HG02884 (cell line): ENCODE measurements at regions not wholly inside any gene's neighbourhood (a gene's known extent, or its start where the extent isn't known, plus 50 kb on each side); places are given as distances from the start of the nearest gene placed in this dataset.
A peak's percentile ranks its signal among the peaks of the same experiment; 100 is the strongest.

Source experiments
- ATAC-seq: cut with Tn5 transposase; IDR thresholded peaks from one replicate; pipeline ENCODE4 v1.9.1; 2021; ENCODE audit warnings: mild to moderate bottlenecking, moderate library complexity; ENCODE audit not compliant: unreplicated experiment

GRCh38 chr10:108755646-108756045 is 1167.7 kb downstream of the XPNPEP1 start:
- no peak for ATAC-seq

- ATAC-seq = no peak
These were observed 1170.0 kb downstream of the XPNPEP1 start for GRCh38 chr10:108753326-108753725.

- ATAC-seq = peak; percentile 79
These were observed 1174.3 kb downstream of the XPNPEP1 start for GRCh38 chr10:108749042-108749441.

- no peak for ATAC-seq
These were observed 1187.2 kb downstream of the XPNPEP1 start for GRCh38 chr10:108736111-108736510.

GRCh38 chr10:108735380-108735779 is 1187.9 kb downstream of the XPNPEP1 start:
- no peak for ATAC-seq

- no peak for ATAC-seq
These were observed 1201.4 kb downstream of the XPNPEP1 start for GRCh38 chr10:108721874-108722273.

GRCh38 chr10:108716352-108716751 is 1207.0 kb downstream of the XPNPEP1 start:
- no peak for ATAC-seq

GRCh38 chr10:108709927-108710722 is 1213.2 kb downstream of the XPNPEP1 start:
- ATAC-seq = no peak

- no peak for ATAC-seq
These were observed 1214.9 kb downstream of the XPNPEP1 start for GRCh38 chr10:108708363-108708762.

GRCh38 chr10:108696792-108697477 is 1226.4 kb downstream of the XPNPEP1 start:
- ATAC-seq = peak; percentile 95

- ATAC-seq = no peak
These were observed 1232.2 kb downstream of the XPNPEP1 start for GRCh38 chr10:108691126-108691525.

GRCh38 chr10:108690530-108690929 is 1232.8 kb downstream of the XPNPEP1 start:
- ATAC-seq = no peak

GRCh38 chr10:108689891-108690290 is 1233.4 kb downstream of the XPNPEP1 start:
- no peak for ATAC-seq

- ATAC-seq = peak; percentile 70
These were observed 1235.0 kb downstream of the XPNPEP1 start for GRCh38 chr10:108688314-108688713.

GRCh38 chr10:108685863-108686531 is 1237.3 kb downstream of the XPNPEP1 start:
- ATAC-seq = no peak

- ATAC-seq = no peak
These were observed 1238.9 kb downstream of the XPNPEP1 start for GRCh38 chr10:108684431-108684830.

GRCh38 chr10:108673741-108674140 is 1249.6 kb downstream of the XPNPEP1 start:
- ATAC-seq = no peak

GRCh38 chr10:108663587-108663986 is 1259.7 kb downstream of the XPNPEP1 start:
- no peak for ATAC-seq

GRCh38 chr10:108662975-108663374 is 1260.3 kb downstream of the XPNPEP1 start:
- ATAC-seq = no peak

GRCh38 chr10:108655057-108655456 is 1268.3 kb downstream of the XPNPEP1 start:
- no peak for ATAC-seq

- no peak for ATAC-seq
These were observed 1269.8 kb downstream of the XPNPEP1 start for GRCh38 chr10:108653531-108653930.

GRCh38 chr10:108639010-108639409 is 1284.3 kb downstream of the XPNPEP1 start:
- ATAC-seq = no peak
